GM19043 (cell line): ENCODE measurements at regions not wholly inside any gene's neighbourhood (a gene's known extent, or its start where the extent isn't known, plus 50 kb on each side); places are given as distances from the start of the nearest gene placed in this dataset.
"Not testable (repeated sequence)": the region's sequence is repeated elsewhere in the genome, so short reads cannot be mapped to it uniquely, and the experiment has no call there.

Source experiments
- ATAC-seq: cut with Tn5 transposase; IDR thresholded peaks from one replicate; pipeline ENCODE4 v1.9.1; 2021; ENCODE audit warnings: low read depth; ENCODE audit not compliant: unreplicated experiment

- no peak for ATAC-seq
Observed at GRCh38 chr2:129908721-129909373, 70.6 kb upstream of the RAB6C start.

- no peak for ATAC-seq
Observed at GRCh38 chr2:129909651-129910418, 69.6 kb upstream of the RAB6C start.

- no peak for ATAC-seq
Observed at GRCh38 chr2:129910446-129911362, 68.8 kb upstream of the RAB6C start.

GRCh38 chr2:129911363-129912065 lies 68.0 kb upstream of the RAB6C start:
- no peak for ATAC-seq

- ATAC-seq = no peak
Observed at GRCh38 chr2:129912066-129912820, 67.2 kb upstream of the RAB6C start.

- no peak for ATAC-seq
Observed at GRCh38 chr2:129912871-129913694, 66.4 kb upstream of the RAB6C start.

- ATAC-seq = no peak
Observed at GRCh38 chr2:129913695-129914495, 65.6 kb upstream of the RAB6C start.

- ATAC-seq = no peak
Observed at GRCh38 chr2:129914538-129915302, 64.7 kb upstream of the RAB6C start.

- ATAC-seq = no peak
Observed at GRCh38 chr2:129915303-129915840, 64.1 kb upstream of the RAB6C start.

GRCh38 chr2:129918604-129919003 lies 60.9 kb upstream of the RAB6C start:
- no peak for ATAC-seq

GRCh38 chr2:129922571-129923264 lies 56.7 kb upstream of the RAB6C start:
- ATAC-seq = no peak

- ATAC-seq = no peak
Observed at GRCh38 chr2:129923265-129924091, 56.0 kb upstream of the RAB6C start.

GRCh38 chr2:129924115-129924514 lies 55.4 kb upstream of the RAB6C start:
- ATAC-seq = not testable (repeated sequence)

- ATAC-seq = no peak
Observed at GRCh38 chr2:129925381-129925780, 54.1 kb upstream of the RAB6C start.

- no peak for ATAC-seq
Observed at GRCh38 chr2:129927696-129928095, 51.8 kb upstream of the RAB6C start.
